HG03139 (cell line): ENCODE measurements at regions not wholly inside any gene's neighbourhood (a gene's known extent, or its start where the extent isn't known, plus 50 kb on each side); places are given as distances from the start of the nearest gene placed in this dataset.

Experiments used
- ATAC-seq: cut with Tn5 transposase; IDR thresholded peaks from one replicate; pipeline ENCODE4 v1.9.1; 2021; ENCODE audit not compliant: unreplicated experiment

DNA sequence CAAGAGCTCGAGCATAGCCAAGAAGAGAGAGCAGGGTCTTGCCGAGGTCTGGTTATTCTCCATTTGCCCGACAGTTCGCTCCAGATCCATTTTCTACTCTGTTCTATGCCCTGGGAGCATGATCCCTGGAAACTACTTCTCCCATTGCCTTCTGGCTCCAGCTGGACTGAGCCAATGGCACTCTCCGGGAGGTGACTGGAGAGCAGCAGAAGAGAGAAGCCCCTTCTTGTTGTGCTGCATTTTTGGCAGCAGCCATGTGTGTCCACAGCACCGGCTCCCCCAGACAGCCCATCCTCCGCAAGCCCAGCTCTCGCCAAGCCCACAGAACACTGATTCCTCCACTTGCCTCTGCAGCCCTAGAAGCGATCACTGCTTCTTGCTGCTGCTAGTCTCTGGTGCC, 345.5 kb downstream of the TNS1 start:
- no peak for ATAC-seq

DNA sequence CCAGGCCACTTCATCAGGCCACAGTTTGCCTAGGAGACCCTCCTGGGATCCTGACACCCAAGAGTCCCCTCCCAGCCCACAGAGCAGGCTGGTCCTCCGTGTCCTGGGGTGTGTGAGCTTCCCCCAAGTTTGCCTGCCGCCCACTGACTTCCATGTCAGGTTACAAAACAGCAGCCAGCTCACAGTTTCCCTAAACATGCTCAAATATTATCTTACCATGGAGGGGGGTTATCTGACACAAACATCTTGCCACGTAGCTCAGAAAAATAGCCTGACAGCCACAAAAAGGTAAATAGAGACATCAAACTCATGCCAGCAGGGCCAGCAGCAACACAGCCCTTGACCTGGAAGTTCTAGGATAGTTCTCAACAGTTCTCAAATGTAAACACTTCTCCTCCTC, 346.5 kb downstream of the TNS1 start:
- no peak for ATAC-seq

DNA sequence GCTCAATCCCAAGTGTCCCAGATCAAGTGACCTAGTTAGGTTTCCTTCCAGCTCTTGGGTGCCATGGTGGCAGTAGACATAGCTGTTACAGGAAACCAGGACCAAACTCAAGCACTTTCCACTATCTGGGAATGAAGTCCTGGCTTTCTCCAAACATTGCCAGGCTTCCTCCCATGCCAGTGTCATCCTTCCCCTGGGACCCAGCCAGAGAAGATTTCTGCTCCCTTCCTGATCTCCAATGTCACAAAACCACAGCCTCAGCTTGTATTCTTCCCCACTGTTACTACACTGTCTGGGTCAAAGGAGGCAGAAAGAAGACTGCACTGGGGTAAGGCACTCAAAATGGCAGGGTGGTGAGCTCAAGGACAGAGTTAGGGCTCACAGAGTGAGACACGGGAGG, 347.1 kb downstream of the TNS1 start:
- ATAC-seq, result no peak

DNA sequence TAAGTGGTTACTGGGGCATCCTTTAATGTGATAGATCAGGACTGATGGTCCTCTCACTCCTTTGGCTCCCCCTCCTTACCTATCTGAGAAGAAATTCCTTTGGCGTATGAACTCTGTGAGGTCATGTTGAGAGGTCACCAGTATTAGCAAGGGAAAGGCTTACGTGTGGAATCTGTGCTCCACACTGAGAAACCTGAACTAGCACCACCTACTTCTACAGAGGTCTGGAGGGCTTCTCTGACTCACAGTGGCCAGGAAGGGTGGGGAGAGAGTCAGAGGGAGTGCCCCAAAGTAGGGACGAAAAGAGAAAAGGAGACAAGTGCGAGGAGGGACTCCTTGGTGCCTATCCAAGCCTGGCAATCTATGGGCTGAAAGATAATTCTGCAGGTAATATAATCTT, 348.6 kb downstream of the TNS1 start:
- ATAC-seq, result no peak

DNA sequence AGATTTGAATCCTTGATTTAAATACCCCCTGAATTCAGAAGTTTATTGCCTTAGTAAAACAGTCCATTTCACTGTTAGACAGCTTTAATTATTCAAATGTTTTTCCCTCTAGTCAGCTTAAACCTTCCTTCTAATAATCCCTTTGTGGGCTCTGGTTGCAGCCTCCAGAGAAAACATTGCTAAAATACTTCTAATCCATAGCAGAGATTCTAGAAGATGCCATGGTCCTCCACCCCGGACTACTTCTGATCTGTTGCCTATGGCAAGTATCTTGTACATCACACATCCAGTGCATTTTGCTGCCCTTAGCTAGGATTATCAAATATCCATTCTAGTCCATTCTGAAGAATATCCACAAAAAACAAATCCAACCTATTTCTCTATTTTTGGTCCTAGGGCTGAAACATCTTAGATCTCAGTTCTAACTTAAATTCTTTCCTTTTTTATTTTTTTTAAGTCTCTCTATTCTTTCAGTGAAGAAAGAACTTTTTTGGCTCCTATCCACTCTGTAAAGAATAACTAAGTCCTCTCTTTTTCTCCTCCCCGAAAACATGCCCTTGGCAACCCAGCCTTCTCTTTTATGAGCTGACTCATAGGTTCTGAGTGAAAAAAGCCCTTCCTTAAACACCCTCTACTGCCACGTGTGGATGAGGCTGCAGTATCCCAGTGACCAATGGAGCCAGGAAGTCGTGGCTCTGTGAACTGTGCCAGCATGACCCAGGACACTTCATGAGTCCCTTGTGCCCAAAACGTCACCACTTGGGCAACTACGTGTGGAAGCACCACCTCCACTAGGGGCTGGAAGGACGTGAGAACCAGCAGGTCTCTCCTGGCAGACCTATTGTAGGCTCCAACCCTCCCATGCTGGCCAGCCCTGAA, 349.8 kb downstream of the TNS1 start:
- no peak for ATAC-seq

DNA sequence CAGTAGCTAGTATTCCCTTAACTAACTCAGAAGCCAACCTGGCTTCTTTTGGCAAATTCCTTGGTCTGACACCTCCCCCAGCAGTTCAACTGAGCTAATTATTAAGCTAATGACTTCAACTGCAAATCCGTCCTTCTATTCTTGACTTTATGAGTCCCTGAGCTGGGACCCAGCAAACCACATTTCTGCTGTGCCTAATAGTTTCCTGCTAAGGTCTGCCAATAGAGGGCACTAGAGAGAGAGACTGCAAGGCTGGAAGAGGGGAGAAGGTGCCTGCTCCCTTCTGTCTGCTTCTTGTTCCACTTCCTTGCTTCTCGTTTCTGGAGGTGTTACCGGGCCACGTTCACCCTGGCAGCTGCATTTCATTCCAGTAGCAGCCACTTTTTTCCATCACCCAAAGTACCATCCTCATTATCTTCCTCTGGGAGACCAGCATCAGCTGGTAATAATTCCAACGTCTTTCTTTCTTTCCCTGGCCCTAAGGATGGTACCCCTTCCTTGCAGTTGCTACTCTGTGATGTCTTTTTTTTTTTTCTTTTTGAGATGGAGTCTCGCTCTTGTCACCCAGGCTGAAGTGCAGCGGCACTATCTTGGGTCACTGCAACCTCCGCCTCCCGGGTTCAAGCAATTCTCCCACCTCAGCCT, 352.0 kb downstream of the TNS1 start:
- ATAC-seq, result no peak

DNA sequence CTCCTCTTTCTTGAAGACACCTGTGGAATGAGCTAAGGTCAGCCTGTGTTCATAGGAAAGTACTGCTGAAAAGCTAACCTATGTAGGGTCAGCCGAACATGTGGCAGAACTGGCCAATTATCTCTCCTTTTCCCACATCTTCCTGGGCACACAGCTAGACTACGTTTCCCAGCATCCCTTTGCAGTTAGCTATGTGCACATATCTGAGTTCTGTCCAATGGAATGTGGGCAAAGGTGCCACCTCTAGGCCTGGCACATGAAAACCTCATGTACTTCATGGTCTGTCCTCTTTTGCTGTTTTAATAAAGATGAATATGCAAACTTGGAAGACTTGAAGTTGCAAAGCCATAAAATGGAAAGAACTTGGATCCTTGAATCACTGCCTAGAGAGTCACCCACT, 352.6 kb downstream of the TNS1 start:
- no peak for ATAC-seq

DNA sequence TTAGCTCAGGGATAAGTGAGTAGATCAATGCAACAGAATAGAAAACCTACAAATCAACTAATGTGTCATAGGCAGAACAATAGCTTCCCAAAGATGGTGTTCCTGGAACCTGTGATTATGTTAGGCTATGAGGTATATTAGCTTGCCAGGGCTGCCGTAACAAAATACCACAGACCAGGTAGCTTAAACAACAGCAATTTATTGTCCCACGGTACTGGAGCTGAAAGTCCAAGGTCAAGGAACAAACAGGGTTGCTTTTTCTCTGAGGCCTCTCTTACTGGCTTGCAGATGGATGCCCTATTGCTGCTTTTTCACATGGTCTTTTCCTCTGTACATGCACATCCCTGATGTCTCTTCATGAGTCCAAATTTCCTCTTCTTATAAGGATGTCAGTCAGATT, 354.9 kb downstream of the TNS1 start:
- no peak for ATAC-seq

DNA sequence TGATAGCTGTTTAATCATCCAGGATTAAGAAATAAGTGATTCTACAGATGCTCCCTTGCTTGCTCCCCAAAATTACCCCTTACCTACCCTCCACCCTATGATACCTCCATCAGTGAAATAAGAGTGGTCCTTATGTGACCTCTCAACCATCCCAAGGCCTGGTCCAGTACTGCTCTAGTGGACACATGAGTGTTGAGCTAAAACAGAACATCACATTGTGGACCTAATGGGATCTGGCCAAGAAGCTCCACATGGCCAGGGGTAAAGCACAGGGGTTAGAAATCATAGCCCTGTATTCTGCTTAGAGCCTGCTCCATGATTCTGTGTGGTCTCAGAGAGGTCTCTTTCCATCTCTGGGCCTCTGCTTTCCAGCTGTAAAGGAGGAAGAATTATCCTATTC, 355.6 kb downstream of the TNS1 start:
- ATAC-seq, result no peak

DNA sequence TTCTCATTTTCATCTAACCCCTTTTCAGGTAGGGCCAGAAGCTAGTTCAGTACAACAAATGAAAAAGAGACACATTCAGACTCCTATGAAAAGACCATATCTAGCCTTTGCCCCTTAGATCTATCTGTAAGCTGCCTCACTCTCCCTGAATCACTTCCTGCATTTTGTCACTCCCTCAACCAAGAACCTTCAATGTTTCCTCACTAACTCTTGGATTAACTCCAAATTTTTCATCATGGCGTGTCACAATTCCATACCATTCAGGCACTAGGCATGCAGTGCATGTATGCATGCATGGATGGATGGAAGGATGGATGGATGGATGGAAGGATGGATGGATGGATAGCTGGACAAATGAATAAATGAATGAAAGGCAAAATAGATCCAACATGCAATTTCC, 356.9 kb downstream of the TNS1 start:
- no peak for ATAC-seq

DNA sequence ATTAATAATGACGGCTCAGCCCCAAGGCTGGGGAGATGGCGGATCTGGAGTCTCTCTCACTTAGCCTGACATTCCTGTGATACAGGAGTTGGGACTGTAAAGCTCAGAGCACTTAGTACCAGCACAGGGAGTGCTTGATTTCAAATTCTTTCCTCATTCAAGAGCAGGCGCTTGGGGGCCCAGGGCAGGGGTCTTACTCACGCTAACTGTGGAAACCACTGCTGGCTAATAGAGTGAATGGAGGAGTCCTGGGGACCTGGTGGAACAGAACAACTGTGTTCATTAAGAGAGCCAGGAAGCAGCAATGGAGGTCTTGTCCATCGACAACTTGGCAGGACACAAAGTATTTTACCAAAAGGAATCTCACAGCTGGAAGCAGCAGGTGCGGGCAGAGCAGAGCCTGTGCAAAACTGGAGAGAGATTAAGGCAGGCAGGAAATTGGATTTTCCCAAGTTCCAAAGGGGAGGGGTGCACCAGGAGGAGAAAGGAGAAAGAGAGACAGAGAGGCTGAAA, 358.9 kb downstream of the TNS1 start:
- ATAC-seq, result no peak

DNA sequence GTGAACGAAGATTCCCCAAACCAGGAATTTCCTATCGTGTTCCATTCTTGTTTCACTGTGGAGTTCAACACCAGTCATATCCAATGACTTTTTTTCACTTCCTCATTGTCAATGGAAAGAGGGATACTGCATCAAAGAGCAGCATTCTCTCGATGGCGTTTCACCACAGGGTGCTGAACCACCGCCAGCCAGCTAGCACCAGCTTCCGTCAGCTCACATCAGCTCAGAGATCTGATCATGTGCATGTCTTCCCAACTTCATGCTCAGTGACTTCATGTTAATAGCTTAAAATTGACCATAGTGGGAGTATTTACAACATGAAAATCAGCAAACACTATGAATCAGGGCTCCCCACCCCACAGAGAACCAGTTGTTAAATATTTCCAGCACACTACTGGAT, 359.9 kb downstream of the TNS1 start:
- ATAC-seq, result no peak

DNA sequence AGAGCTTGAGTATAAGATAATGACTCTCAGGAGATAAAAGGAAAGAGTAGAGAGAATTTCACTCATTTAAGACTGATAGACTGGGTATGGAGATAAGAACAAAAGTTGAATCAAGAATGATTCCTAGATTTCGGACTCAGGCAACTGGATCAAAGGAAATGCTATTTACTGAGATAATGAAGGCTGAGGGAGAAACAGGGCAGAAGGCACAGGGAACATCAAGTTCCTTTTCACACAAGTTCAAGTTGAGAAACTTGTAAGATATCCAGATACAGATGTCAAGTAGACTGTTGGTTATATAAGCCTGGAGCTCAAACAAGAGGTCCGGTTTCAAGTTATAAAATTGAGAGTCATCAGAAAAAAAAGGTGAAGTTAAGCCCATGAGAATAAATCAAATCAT, 360.8 kb downstream of the TNS1 start:
- no peak for ATAC-seq

DNA sequence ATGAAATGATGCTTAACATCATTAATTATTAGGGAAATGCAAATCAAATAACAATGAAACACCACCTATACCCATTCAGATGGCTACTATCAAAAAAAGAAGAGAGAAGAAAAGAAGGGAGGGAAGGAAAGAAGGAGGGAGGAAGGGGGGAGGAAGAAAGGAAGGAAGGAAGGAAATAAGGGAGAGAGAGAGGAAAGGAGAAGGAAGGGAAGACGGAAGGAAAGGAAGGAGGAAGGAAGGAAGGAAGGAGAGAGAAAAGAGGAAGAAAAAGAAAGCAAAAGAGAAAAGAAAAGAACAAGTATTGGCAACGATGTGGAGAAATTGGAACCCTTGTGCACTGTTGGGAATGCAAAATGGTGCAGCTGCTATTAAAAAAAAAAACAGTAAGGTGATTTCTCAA, 363.3 kb downstream of the TNS1 start:
- ATAC-seq, result no peak

DNA sequence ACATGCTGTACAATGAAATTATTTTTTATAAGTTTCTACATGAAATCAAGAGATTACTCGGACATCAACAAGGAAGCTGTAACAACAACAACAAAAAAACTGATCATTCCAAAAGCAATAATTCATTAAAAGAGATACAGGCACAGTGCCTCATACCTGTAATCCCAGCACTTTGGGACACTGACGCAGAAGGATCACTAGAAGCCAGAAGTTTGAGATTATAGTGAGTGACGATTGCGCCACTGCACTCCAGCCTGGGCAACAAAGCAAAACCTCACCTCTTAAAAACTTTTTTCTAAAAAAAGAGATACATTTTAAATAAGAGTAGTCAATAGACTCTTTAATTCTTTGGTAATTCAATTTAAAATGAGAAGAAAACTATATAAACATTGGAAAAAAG, 364.3 kb downstream of the TNS1 start:
- no peak for ATAC-seq

DNA sequence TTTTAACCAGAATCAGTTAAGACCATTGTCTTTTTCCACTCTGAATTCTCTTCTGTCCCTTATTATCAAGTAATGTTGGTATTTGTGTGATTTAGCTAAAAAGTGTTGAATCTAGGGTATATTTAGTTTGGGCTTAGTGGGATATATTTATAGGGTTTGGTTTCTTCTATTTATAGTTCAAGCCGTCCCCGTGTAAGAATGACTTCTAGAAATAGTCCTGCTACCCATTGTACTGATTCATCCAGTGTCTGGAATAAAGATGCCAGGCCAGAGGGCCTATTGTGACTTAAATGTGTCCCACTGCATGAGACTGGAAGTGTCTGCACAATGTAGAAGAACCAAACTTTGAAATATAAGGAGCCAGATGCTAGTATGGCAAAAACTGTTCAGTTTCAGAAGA, 364.8 kb downstream of the TNS1 start:
- no peak for ATAC-seq

DNA sequence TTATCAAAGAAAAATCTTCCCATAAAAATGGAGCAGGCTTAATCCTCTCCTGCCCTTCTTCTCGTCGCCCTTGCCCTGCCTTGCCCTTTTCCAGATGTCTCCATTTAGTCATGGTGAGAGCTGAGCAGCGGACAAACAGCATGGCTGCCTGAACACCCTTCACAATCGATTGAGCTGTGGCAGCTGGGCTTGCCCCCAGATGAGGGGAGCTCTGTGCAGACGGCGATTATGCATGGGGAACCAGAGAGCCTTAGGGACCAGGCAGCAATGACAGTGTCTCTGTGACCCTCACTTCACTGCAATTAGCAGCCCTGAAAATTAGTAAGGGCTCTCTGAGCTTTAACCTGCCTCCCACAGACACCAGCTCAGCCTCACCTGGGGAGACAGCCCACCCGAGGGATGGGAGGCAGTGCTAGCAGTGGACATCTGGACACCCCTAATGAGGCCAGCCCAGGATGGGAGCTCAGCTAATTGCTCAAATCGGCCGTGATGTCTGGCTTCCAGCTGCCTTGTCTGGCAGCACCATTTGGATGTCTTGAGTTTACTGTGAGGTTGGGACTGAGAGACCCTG, 365.7 kb downstream of the TNS1 start:
- ATAC-seq, result no peak

DNA sequence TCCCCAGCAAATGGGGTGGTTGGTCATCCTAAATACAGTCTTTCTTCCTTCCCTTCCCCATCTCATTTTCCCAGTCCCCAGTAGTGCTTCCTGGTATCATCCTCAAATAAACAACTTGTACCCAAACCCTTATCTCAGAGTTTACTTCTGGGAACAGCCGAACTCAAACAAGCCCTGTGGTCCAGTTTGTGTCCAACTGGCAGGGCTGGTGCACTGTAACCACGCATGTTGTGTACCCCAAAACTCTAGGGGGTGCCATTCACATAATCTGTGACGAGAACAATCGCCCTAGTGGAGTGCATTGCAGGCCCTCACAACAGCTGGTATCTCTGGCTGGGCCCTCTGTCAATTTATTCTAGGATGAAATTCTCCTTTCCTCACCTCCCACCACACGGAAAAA, 366.2 kb downstream of the TNS1 start:
- no peak for ATAC-seq

DNA sequence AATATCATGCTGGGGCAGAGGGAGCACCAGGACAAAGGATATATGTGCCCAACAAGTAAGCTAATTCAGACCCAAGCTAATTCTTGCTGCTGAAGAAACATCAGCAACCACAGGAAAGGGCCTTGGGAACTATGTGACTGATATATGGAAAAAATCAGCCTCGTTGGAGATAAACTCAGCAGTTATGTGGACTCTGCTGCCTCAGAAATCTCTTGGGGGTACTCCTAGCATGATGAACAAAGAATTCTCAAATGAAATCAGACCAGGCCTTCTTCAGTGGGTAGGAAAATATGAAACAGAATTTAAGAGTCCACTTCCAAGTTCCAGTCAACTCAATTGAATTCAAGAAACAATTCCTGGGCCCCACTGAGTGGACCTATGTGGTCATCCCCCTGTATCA, 367.9 kb downstream of the TNS1 start:
- no peak for ATAC-seq

DNA sequence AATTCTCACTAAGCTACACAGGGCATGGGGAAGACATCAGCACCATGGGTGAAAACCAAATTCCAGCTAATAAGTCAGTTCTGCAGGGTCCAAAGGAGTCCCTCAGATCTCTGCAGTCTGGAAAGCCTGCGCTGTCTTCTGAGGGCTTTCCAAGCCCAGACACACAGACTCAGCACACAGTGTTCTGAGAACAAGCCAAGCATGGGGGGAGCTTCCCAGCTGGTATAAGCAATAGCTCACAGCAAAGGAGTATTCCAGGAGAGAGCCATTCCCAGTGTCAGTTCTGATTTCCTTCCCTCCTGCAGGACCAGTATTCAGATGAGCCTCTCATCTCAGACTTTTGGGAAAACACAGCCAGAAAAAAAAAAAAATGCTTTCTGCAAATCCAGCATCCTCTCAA, 370.8 kb downstream of the TNS1 start:
- ATAC-seq, result no peak

DNA sequence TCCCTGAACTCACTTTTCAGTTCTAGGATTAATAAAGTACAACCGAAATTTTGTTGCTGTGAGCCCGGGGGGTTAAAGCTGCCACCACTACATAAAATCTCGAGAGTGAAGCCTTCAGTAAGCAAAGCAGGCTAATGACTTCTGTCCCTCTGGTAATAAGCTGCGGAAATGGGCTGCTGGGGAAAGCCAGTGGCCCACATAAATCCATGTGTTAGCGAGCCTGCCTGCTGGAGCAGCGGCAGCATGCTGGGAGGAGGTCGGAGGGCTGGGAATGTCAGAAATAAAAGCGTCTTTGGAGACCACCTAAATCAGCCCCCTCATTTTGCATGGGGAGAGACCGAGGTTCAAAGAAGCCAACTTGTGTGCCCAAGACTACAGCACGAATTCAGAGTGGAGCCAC, 371.7 kb downstream of the TNS1 start:
- ATAC-seq, result no peak

DNA sequence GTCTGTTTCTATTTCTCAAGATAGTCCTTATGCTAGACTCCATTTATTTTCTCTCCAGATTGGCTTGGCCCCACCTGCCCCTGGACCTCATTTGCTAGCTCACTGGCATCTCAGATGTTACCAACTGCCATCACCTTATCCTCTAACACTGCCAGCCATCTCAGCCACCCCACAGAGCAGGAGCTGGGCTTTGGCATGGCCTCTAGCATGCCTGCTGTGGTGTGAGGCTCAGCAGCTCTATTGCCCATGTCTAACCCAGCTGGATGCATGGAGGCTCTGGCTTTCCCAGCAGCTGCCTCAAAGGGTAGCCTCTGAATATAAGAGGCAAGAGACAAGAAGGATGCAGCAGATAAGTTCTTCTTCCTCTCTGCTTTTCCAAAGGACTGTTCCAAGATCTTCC, 373.4 kb downstream of the TNS1 start:
- ATAC-seq, result no peak
